ENCODE measurements at regions not wholly inside any gene's neighbourhood (a gene's known extent, or its start where the extent isn't known, plus 50 kb on each side); places are given as distances from the start of the nearest gene placed in this dataset.

DNA sequence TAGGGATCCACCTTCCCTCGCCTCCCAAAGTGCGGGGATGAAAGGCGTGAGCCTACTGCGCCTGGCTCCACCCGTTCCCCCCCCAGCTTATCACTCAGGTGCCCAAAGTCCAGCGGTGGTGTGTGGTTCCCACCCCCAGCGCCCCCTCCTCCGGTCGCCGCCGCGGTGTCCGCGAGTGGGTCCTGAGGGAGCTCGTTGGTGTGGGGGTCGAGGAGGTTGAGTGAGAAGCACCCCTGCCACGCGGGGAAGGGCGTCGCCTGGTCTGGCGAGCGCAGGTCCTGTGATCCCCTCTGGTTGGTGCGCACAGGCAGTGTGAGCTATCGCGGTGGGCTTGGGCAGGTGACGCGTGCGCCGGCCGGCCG, 3900.6 kb upstream of the OR11H1 start:
- no peaks in the 10 kb centered on the region for H3F3A ChIP-seq (ENCODE audit: control insufficient read depth, insufficient read depth)
- no peak for TF ChIP-seq EZH2phosphoT487 (IDR thresholded peaks at IDR 0.05; ENCODE audit: borderline replicate concordance, low read length)
- TF ChIP-seq, protein P1, sequence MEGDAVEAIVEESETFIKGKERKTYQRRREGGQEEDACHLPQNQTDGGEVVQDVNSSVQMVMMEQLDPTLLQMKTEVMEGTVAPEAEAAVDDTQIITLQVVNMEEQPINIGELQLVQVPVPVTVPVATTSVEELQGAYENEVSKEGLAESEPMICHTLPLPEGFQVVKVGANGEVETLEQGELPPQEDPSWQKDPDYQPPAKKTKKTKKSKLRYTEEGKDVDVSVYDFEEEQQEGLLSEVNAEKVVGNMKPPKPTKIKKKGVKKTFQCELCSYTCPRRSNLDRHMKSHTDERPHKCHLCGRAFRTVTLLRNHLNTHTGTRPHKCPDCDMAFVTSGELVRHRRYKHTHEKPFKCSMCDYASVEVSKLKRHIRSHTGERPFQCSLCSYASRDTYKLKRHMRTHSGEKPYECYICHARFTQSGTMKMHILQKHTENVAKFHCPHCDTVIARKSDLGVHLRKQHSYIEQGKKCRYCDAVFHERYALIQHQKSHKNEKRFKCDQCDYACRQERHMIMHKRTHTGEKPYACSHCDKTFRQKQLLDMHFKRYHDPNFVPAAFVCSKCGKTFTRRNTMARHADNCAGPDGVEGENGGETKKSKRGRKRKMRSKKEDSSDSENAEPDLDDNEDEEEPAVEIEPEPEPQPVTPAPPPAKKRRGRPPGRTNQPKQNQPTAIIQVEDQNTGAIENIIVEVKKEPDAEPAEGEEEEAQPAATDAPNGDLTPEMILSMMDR (IDR thresholded peaks at IDR 0.05; ENCODE audit: low read depth, low read length, poor library complexity, severe bottlenecking), result no peak
- H3K36me3 ChIP-seq (ENCODE audit: control insufficient read depth, low read length), result no peaks in the 10 kb centered on the region
- H3K27ac ChIP-seq (ENCODE audit: low read depth, low read length), result no peak overlapping the region
- H3K9me3 ChIP-seq (ENCODE audit: control insufficient read depth, insufficient read depth, low read length), result peaks cover 53% of the 10 kb centered on the region
- H3K79me2 ChIP-seq (ENCODE audit: control insufficient read depth, low read length), result no peaks in the 10 kb centered on the region
- H3K4me3 ChIP-seq (ENCODE audit: low read length), result no peak overlapping the region
- H4K20me1 ChIP-seq (ENCODE audit: control insufficient read depth, insufficient read depth, low read depth, low read length), result no peaks in the 10 kb centered on the region
- no peak overlapping the region for H3K4me2 ChIP-seq (ENCODE audit: low read length)
- H3K4me1 ChIP-seq (ENCODE audit: control insufficient read depth, low read length), result no peaks in the 10 kb centered on the region
- no peaks in the 10 kb centered on the region for H3K27me3 ChIP-seq (ENCODE audit: control insufficient read depth, low read length)
- no peaks in the 10 kb centered on the region for H3K9me2 ChIP-seq (replicated peaks; ENCODE audit: control insufficient read depth, low read length)

DNA sequence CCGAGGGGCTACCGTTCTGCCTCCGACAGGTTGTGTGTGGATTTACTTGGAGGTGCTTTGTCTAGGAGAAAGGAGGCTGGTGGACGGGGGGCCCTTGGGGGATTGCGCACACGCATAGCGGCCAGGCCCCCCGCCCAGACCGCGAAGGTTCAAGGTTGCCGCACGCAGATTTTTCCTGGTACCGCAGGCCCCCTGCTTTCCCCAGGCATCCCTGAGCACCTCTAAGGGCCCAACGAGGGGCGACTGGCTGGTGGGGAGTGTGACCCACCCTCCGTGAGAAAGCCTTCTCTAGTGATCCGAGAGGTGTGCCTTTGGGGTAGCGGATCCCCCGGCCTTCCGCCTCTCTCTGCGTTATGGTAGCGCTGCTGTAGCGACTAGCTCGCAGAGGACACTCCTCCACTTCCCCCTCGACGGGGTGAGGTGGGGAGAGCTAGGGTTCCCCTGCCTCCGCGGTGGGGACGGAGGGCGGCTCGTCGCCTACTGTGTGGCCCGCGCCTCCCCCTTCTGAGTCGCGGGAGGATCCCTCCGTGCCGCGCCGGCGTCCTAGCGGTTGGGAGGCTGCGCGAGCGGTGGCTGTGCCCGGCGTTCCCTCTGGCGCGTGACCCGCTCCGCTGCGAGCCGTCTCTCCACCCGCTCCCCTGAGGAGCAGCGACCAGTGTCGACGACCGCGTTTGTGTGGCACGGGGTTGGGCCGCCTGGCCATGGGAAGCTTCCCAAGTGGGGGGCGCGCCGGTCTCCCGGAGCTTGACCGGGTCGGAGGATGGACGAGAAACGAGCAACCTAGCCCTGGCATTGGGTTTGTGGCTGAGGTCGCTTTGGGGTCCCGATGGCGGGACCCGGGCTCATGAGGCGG, 3900.0 kb upstream of the OR11H1 start:
- TF ChIP-seq EZH2phosphoT487 (IDR thresholded peaks at IDR 0.05; ENCODE audit: borderline replicate concordance, low read length), result no peak
- TF ChIP-seq, protein P1 (IDR thresholded peaks at IDR 0.05; ENCODE audit: low read depth, low read length, poor library complexity, severe bottlenecking), result no peak
- H3K36me3 ChIP-seq (ENCODE audit: control insufficient read depth, low read length), result no peaks in the 10 kb centered on the region
- no peak overlapping the region for H3K27ac ChIP-seq (ENCODE audit: low read depth, low read length)
- no peak overlapping the region for H3K4me3 ChIP-seq (ENCODE audit: low read length)
- H3K4me1 ChIP-seq (ENCODE audit: control insufficient read depth, low read length), result no peaks in the 10 kb centered on the region
- H3K9me2 ChIP-seq (replicated peaks; ENCODE audit: control insufficient read depth, low read length), result no peaks in the 10 kb centered on the region
- H3K27me3 ChIP-seq (ENCODE audit: control insufficient read depth, low read length), result no peaks in the 10 kb centered on the region
- no peak overlapping the region for H3K4me2 ChIP-seq (ENCODE audit: low read length)
- no peaks in the 10 kb centered on the region for H3K79me2 ChIP-seq (ENCODE audit: control insufficient read depth, low read length)
- H3F3A ChIP-seq (ENCODE audit: control insufficient read depth, insufficient read depth), result no peaks in the 10 kb centered on the region
- H4K20me1 ChIP-seq (ENCODE audit: control insufficient read depth, insufficient read depth, low read depth, low read length), result no peaks in the 10 kb centered on the region
- peaks cover 52% of the 10 kb centered on the region for H3K9me3 ChIP-seq (ENCODE audit: control insufficient read depth, insufficient read depth, low read length)

DNA sequence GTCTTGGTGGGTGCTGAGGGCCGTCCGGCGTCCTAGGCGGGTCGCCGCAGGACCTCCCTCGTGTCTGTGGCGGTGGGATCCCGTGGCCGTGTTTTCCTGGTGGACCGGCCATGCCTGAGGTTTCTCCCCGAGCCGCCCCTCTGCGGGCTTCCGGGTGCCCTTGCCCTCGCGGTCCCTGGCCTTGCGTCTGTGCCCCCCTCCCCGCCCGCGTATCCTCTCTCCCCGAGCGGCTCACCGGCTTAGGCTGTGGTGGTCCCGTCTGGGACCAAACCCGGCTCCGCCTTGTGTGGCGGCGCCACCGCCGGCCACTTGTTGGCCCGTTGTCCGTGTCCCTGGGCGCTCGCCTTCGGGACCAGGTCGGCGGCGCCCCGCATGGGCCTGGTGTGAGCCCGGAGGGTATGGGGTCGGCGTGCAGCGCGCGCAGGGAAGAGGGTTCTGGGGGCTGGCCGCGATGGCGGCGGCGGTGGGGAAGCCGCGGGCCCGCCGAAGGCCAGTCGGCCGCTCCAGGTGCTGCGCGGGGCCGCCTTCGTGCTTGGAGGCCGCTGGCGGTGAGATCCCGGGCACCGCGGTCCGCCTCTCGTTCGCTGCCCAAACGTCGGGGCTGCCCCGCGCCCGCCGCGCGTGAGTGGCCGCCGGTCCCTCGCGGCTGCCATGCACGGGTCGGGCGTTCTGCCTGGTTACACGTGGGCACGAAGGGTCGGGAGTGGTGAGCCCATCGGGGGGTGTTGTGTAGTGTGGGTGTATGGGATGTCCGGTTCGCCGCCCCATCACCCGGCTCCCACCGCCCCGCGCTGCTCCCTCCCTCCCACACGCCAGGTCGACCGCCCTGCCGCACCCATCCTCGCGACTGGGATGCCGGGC, 3899.1 kb upstream of the OR11H1 start:
- H3K9me2 ChIP-seq (replicated peaks; ENCODE audit: control insufficient read depth, low read length), result no peaks in the 10 kb centered on the region

More for the DNA sequence above, 3899.1 kb upstream of the OR11H1 start:
- Histone ChIP-seq H3K79me2 (ENCODE audit: control insufficient read depth, low read length) (no peaks in the 10 kb centered on the region), H3K27ac (ENCODE audit: low read depth, low read length) (no peak overlapping the region), H3K27me3 (ENCODE audit: control insufficient read depth, low read length) (no peaks in the 10 kb centered on the region), H3K9me3 (ENCODE audit: control insufficient read depth, insufficient read depth, low read length) (peaks cover 49% of the 10 kb centered on the region), H3F3A (ENCODE audit: control insufficient read depth, insufficient read depth) (no peaks in the 10 kb centered on the region), H3K4me3 (ENCODE audit: low read length) (no peak overlapping the region), H3K4me1 (ENCODE audit: control insufficient read depth, low read length) (no peaks in the 10 kb centered on the region), H3K36me3 (ENCODE audit: control insufficient read depth, low read length) (no peaks in the 10 kb centered on the region), H3K4me2 (ENCODE audit: low read length) (no peak overlapping the region), H4K20me1 (ENCODE audit: control insufficient read depth, insufficient read depth, low read depth, low read length) (no peaks in the 10 kb centered on the region)
- TF ChIP-seq, protein P1 (IDR thresholded peaks at IDR 0.05; ENCODE audit: low read depth, low read length, poor library complexity, severe bottlenecking), result no peak
- no peak for TF ChIP-seq EZH2phosphoT487 (IDR thresholded peaks at IDR 0.05; ENCODE audit: borderline replicate concordance, low read length)

Measured in DOHH2 (cell line).